Lung (tissue), 11 donors: ENCODE measurements at regions not wholly inside any gene's neighbourhood (a gene's known extent, or its start where the extent isn't known, plus 50 kb on each side); places are given as distances from the start of the nearest gene placed in this dataset.

Experiments
- ATAC-seq: fragments of 200-7000 bp; cut with Tn5 transposase; one replicate; pipeline ENCODE4 v1.9.1; 2020; ENCODE audit warnings: moderate number of reproducible peaks; ENCODE audit not compliant: insufficient read depth, low FRiP score
- DNase-seq, 3 donors: peaks; one replicate each; pipeline ENCODE4 v3.0.0-alpha.2; 2013 to 2017
- H3K27ac ChIP-seq, 2 donors: one replicate each; pipeline ENCODE4 v1.5.1; 2013; ENCODE audit warnings: mild to moderate bottlenecking in 2 of 2, moderate library complexity in 2 of 2, control low read depth in 1 of 2, inconsistent platforms in 1 of 2, low read depth in 1 of 2, low read length in 1 of 2
- H3K27me3 ChIP-seq, 3 donors: one replicate each; pipeline ENCODE4 v1.5.1; 2013; ENCODE audit warnings: low read length in 2 of 3; ENCODE audit not compliant: control insufficient read depth in 3 of 3, insufficient read depth in 3 of 3
- H3K36me3 ChIP-seq, 4 donors: one replicate each; pipeline ENCODE4 v1.5.1; 2013; ENCODE audit warnings: low read length in 4 of 4, mild to moderate bottlenecking in 1 of 4, moderate library complexity in 1 of 4; ENCODE audit not compliant: control insufficient read depth in 4 of 4, insufficient read depth in 4 of 4
- H3K4me1 ChIP-seq, 5 donors: one replicate each; pipeline ENCODE4 v1.5.1; 2013; ENCODE audit warnings: low read length in 5 of 5, mild to moderate bottlenecking in 2 of 5, moderate library complexity in 1 of 5; ENCODE audit not compliant: control insufficient read depth in 5 of 5, insufficient read depth in 5 of 5
- H3K4me3 ChIP-seq: one replicate; pipeline ENCODE4 v1.5.1; 2013; ENCODE audit warnings: mild to moderate bottlenecking, control low read depth, moderate library complexity
- H3K9ac ChIP-seq, 2 donors: one replicate each; pipeline ENCODE4 v1.5.1; 2013; ENCODE audit warnings: low read length in 2 of 2, control low read depth in 1 of 2; ENCODE audit not compliant: insufficient read depth in 1 of 2
- H3K9me3 ChIP-seq, 4 donors: one replicate each; pipeline ENCODE4 v1.5.1; 2013; ENCODE audit warnings: low read length in 3 of 4, mild to moderate bottlenecking in 1 of 4, moderate library complexity in 1 of 4; ENCODE audit not compliant: control insufficient read depth in 4 of 4, insufficient read depth in 3 of 4
- CTCF ChIP-seq: IDR thresholded peaks from 2 replicates; pipeline ENCODE4 v1.5.1; 2012; ENCODE audit warnings: mild to moderate bottlenecking; ENCODE audit errors: control extremely low read depth, extremely low read depth
- WGBS, 2 donors: extraction: QIAGEN DNeasy Blood & Tissue Kit; methylation state at CpG; one replicate each; pipeline ENCODE4 v1.1.7; 2013; 5-methylcytosine and 5-hydroxymethylcytosine counted together
- donor health status: control.
- donor health status: control.
- donor health status: Bipolar disorder and iron deficiency.
- donor health status: healthy.
- donor health status: DM: yes; HTN: yes; CAD: no.

GRCh38 chr6:140105241-140105640 lies 730.8 kb upstream of the CITED2 start:
- Histone ChIP-seq H3K4me3 (no peak overlapping the region), H3K36me3 (no peaks in the 10 kb centered on the region), H3K27ac (no peak overlapping the region), H3K9ac (no peak overlapping the region), H3K4me1 (peaks cover 0 to 5% (median 0%) of the 10 kb centered on the region in 5 donors), H3K27me3 (no peaks in the 10 kb centered on the region), H3K9me3 (no peaks in the 10 kb centered on the region)
- ATAC-seq (no peak), DNase-seq (peak in 1 of 3 donors; percentile 12)
- 55 to 79% methylated on average over 3 of the region's 3 CpGs for WGBS, 2 donors
- TF ChIP-seq CTCF, result no peak

GRCh38 chr6:140101818-140102217 lies 727.4 kb upstream of the CITED2 start:
- H3K4me3 ChIP-seq, result no peak overlapping the region
- H3K9me3 ChIP-seq, result no peaks in the 10 kb centered on the region
- H3K36me3 ChIP-seq, result no peaks in the 10 kb centered on the region
- H3K27ac ChIP-seq, result peak overlapping the region in 1 of 2 donors; percentile 79
- H3K4me1 ChIP-seq, result peaks cover 0 to 5% (median 0%) of the 10 kb centered on the region in 5 donors
- H3K27me3 ChIP-seq, result no peaks in the 10 kb centered on the region
- no peak overlapping the region for H3K9ac ChIP-seq
- TF ChIP-seq CTCF, result no peak
- ATAC-seq (no peak), DNase-seq (no peak)

- no peak for TF ChIP-seq CTCF
- no peak for ATAC-seq
- 90 to 91% methylated on average over 3 of the region's 3 CpGs for WGBS, 2 donors
- Histone ChIP-seq H3K27me3 (no peaks in the 10 kb centered on the region), H3K4me3 (no peak overlapping the region), H3K4me1 (peaks cover 0 to 5% (median 0%) of the 10 kb centered on the region in 5 donors), H3K27ac (peak overlapping the region in 1 of 2 donors; percentile 79), H3K36me3 (no peaks in the 10 kb centered on the region), H3K9me3 (no peaks in the 10 kb centered on the region), H3K9ac (no peak overlapping the region)
- DNase-seq, result no peak
Observed at GRCh38 chr6:140101367-140101766, 726.9 kb upstream of the CITED2 start.

GRCh38 chr6:140095532-140095931 lies 721.1 kb upstream of the CITED2 start:
- no peaks in the 10 kb centered on the region for H3K27me3 ChIP-seq
- 94 to 96% methylated on average over 2 of the region's 2 CpGs for WGBS, 2 donors
- no peak for TF ChIP-seq CTCF
- no peak overlapping the region for H3K9ac ChIP-seq
- no peak for DNase-seq
- peaks cover 0 to 3% (median 0%) of the 10 kb centered on the region in 5 donors for H3K4me1 ChIP-seq
- H3K27ac ChIP-seq, result no peak overlapping the region
- no peak for ATAC-seq
- H3K36me3 ChIP-seq, result no peaks in the 10 kb centered on the region
- no peaks in the 10 kb centered on the region for H3K9me3 ChIP-seq
- no peak overlapping the region for H3K4me3 ChIP-seq
